H1 (cell line): ENCODE measurements at regions not wholly inside any gene's neighbourhood (a gene's known extent, or its start where the extent isn't known, plus 50 kb on each side); places are given as distances from the start of the nearest gene placed in this dataset.

Experiments
- CREB1 ChIP-seq: IDR thresholded peaks from 2 replicates; pipeline ENCODE4 v1.6.1; 2012; ENCODE audit warnings: inconsistent platforms
- FOSL1 ChIP-seq: IDR thresholded peaks from 2 replicates; pipeline ENCODE4 v1.6.1; 2011; ENCODE audit warnings: mild to moderate bottlenecking, low read depth, low read length, moderate library complexity; ENCODE audit not compliant: insufficient read depth
- JUN ChIP-seq: IDR thresholded peaks from 2 replicates; pipeline ENCODE4 v1.6.1; 2011; ENCODE audit warnings: low read depth, mild to moderate bottlenecking, improper control_type of control experiment, low read length
- RBBP5 ChIP-seq: IDR thresholded peaks from 2 replicates; pipeline ENCODE4 v1.7.1; 2012; ENCODE audit warnings: low read depth, mild to moderate bottlenecking, inconsistent platforms, low read length, moderate library complexity, borderline replicate concordance
- SP4 ChIP-seq: IDR thresholded peaks from 2 replicates; pipeline ENCODE4 v1.6.1; 2012; ENCODE audit warnings: low read length, inconsistent platforms
- TF ChIP-seq, protein P1 (sequence below), 3 experiments: IDR thresholded peaks; 1 replicate in 2 of 3; 2 replicates in 1 of 3; pipeline versions ENCODE4 v1.5.1 to v1.6.1; 2011; ENCODE audit warnings: low read length in 3 of 3, mild to moderate bottlenecking in 3 of 3, inconsistent platforms in 2 of 3, low read depth in 1 of 3, moderate library complexity in 1 of 3; ENCODE audit not compliant: insufficient read depth in 1 of 3; ENCODE audit errors: control extremely low read depth in 1 of 3
- TF ChIP-seq, protein P2 (sequence below): fragments of 300-600 bp; sonication (generic); IDR thresholded peaks from 2 replicates; pipeline ENCODE4 v1.7.1; 2012; ENCODE audit warnings: low read length, moderate library complexity, mild to moderate bottlenecking, inconsistent platforms; ENCODE audit not compliant: insufficient replicate concordance
- TF ChIP-seq, protein P3 (sequence below): IDR thresholded peaks from 2 replicates; pipeline ENCODE4 v1.6.1; 2011; ENCODE audit warnings: low read depth, mild to moderate bottlenecking, low read length; ENCODE audit not compliant: insufficient read depth

DNA sequence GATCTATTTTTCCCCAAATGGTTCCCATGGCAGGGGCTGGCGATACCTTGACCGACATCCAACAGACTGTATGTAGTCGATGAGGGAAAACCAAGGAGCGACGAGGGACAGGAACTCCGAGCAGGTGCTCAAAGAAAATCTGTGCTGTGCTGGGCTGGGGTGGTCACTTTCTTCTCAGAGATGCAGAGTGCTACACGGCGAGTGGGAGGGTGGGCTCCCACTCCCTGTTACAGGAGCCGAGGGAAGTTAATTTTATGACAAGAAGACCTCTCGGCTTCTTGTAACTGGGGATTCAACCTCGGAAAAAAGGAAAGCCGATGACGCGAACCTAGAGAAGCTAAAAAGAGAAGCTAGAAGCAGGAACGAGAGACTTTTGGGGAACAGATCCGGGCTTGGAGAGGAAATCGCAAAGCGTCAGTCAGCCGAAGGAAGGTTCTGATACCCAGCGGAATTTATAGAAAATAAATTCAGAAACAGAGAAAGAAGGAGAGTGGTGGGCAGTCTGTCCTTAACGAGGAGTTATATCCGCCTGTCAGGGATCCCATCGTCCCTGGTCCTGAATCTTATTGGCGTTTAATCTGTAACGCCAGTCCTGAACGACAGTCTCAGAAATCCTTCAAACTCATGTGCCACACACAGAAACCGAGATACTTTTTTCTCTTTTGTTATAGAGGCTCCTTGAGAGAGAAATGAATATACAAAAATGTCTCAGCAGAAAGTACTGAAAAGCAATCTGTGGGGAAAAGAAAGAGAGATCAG is 84.6 kb upstream of the ZNF322 start:
- TF ChIP-seq JUN (no peak), SP4 (no peak), FOSL1 (no peak), RBBP5 (0 out of 2 replicates have a peak, but pooled peaks have one; percentile 9), CREB1 (no peak)
- TF ChIP-seq, protein P1, sequence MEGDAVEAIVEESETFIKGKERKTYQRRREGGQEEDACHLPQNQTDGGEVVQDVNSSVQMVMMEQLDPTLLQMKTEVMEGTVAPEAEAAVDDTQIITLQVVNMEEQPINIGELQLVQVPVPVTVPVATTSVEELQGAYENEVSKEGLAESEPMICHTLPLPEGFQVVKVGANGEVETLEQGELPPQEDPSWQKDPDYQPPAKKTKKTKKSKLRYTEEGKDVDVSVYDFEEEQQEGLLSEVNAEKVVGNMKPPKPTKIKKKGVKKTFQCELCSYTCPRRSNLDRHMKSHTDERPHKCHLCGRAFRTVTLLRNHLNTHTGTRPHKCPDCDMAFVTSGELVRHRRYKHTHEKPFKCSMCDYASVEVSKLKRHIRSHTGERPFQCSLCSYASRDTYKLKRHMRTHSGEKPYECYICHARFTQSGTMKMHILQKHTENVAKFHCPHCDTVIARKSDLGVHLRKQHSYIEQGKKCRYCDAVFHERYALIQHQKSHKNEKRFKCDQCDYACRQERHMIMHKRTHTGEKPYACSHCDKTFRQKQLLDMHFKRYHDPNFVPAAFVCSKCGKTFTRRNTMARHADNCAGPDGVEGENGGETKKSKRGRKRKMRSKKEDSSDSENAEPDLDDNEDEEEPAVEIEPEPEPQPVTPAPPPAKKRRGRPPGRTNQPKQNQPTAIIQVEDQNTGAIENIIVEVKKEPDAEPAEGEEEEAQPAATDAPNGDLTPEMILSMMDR (IDR thresholded peaks at IDR 0.05; ENCODE audit: control extremely low read depth in 1 of 3, insufficient read depth in 1 of 3, low read depth in 1 of 3, low read length in 3 of 3) = no peak
- TF ChIP-seq, protein P2, sequence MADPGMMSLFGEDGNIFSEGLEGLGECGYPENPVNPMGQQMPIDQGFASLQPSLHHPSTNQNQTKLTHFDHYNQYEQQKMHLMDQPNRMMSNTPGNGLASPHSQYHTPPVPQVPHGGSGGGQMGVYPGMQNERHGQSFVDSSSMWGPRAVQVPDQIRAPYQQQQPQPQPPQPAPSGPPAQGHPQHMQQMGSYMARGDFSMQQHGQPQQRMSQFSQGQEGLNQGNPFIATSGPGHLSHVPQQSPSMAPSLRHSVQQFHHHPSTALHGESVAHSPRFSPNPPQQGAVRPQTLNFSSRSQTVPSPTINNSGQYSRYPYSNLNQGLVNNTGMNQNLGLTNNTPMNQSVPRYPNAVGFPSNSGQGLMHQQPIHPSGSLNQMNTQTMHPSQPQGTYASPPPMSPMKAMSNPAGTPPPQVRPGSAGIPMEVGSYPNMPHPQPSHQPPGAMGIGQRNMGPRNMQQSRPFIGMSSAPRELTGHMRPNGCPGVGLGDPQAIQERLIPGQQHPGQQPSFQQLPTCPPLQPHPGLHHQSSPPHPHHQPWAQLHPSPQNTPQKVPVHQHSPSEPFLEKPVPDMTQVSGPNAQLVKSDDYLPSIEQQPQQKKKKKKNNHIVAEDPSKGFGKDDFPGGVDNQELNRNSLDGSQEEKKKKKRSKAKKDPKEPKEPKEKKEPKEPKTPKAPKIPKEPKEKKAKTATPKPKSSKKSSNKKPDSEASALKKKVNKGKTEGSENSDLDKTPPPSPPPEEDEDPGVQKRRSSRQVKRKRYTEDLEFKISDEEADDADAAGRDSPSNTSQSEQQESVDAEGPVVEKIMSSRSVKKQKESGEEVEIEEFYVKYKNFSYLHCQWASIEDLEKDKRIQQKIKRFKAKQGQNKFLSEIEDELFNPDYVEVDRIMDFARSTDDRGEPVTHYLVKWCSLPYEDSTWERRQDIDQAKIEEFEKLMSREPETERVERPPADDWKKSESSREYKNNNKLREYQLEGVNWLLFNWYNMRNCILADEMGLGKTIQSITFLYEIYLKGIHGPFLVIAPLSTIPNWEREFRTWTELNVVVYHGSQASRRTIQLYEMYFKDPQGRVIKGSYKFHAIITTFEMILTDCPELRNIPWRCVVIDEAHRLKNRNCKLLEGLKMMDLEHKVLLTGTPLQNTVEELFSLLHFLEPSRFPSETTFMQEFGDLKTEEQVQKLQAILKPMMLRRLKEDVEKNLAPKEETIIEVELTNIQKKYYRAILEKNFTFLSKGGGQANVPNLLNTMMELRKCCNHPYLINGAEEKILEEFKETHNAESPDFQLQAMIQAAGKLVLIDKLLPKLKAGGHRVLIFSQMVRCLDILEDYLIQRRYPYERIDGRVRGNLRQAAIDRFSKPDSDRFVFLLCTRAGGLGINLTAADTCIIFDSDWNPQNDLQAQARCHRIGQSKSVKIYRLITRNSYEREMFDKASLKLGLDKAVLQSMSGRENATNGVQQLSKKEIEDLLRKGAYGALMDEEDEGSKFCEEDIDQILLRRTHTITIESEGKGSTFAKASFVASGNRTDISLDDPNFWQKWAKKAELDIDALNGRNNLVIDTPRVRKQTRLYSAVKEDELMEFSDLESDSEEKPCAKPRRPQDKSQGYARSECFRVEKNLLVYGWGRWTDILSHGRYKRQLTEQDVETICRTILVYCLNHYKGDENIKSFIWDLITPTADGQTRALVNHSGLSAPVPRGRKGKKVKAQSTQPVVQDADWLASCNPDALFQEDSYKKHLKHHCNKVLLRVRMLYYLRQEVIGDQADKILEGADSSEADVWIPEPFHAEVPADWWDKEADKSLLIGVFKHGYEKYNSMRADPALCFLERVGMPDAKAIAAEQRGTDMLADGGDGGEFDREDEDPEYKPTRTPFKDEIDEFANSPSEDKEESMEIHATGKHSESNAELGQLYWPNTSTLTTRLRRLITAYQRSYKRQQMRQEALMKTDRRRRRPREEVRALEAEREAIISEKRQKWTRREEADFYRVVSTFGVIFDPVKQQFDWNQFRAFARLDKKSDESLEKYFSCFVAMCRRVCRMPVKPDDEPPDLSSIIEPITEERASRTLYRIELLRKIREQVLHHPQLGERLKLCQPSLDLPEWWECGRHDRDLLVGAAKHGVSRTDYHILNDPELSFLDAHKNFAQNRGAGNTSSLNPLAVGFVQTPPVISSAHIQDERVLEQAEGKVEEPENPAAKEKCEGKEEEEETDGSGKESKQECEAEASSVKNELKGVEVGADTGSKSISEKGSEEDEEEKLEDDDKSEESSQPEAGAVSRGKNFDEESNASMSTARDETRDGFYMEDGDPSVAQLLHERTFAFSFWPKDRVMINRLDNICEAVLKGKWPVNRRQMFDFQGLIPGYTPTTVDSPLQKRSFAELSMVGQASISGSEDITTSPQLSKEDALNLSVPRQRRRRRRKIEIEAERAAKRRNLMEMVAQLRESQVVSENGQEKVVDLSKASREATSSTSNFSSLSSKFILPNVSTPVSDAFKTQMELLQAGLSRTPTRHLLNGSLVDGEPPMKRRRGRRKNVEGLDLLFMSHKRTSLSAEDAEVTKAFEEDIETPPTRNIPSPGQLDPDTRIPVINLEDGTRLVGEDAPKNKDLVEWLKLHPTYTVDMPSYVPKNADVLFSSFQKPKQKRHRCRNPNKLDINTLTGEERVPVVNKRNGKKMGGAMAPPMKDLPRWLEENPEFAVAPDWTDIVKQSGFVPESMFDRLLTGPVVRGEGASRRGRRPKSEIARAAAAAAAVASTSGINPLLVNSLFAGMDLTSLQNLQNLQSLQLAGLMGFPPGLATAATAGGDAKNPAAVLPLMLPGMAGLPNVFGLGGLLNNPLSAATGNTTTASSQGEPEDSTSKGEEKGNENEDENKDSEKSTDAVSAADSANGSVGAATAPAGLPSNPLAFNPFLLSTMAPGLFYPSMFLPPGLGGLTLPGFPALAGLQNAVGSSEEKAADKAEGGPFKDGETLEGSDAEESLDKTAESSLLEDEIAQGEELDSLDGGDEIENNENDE = no peak
- TF ChIP-seq, protein P3, sequence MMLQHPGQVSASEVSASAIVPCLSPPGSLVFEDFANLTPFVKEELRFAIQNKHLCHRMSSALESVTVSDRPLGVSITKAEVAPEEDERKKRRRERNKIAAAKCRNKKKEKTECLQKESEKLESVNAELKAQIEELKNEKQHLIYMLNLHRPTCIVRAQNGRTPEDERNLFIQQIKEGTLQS = no peak
